Mesothelial cell of epicardium (in vitro differentiated cells): ENCODE measurements at regions not wholly inside any gene's neighbourhood (a gene's known extent, or its start where the extent isn't known, plus 50 kb on each side); places are given as distances from the start of the nearest gene placed in this dataset.
A peak's percentile ranks its signal among the peaks of the same experiment; 100 is the strongest.

ENCODE experiments used
- DNase-seq, 2 experiments: peaks; one replicate each; pipeline ENCODE4 v3.0.0; 2021; ENCODE audit warnings: low spot score in 2 of 2; ENCODE audit not compliant: unreplicated experiment in 2 of 2
- H3K27ac Mint-ChIP-seq: 2 replicates; pipeline ENCODE4 v1.8.0; 2021; ENCODE audit warnings: mixed read lengths
- H3K27me3 Mint-ChIP-seq: 2 replicates; pipeline ENCODE4 v1.8.0; 2021; ENCODE audit warnings: low read depth, mixed read lengths
- H3K36me3 Mint-ChIP-seq: 2 replicates; pipeline ENCODE4 v1.8.0; 2021; ENCODE audit warnings: mixed read lengths
- H3K4me1 Mint-ChIP-seq: 2 replicates; pipeline ENCODE4 v1.8.0; 2021; ENCODE audit warnings: mixed read lengths
- H3K4me3 Mint-ChIP-seq: 2 replicates; pipeline ENCODE4 v1.8.0; 2021; ENCODE audit warnings: mild to moderate bottlenecking, moderate library complexity, mixed read lengths
- H3K9me3 Mint-ChIP-seq: 2 replicates; pipeline ENCODE4 v1.8.0; 2021; ENCODE audit warnings: mixed read lengths
- TF ChIP-seq, protein P1 (sequence below): fragments of 200-600 bp; sonication (generic); IDR thresholded peaks from one replicate; pipeline ENCODE4 v1.5.0; 2021; ENCODE audit warnings: antibody characterized with exemption; ENCODE audit not compliant: unreplicated experiment

DNA sequence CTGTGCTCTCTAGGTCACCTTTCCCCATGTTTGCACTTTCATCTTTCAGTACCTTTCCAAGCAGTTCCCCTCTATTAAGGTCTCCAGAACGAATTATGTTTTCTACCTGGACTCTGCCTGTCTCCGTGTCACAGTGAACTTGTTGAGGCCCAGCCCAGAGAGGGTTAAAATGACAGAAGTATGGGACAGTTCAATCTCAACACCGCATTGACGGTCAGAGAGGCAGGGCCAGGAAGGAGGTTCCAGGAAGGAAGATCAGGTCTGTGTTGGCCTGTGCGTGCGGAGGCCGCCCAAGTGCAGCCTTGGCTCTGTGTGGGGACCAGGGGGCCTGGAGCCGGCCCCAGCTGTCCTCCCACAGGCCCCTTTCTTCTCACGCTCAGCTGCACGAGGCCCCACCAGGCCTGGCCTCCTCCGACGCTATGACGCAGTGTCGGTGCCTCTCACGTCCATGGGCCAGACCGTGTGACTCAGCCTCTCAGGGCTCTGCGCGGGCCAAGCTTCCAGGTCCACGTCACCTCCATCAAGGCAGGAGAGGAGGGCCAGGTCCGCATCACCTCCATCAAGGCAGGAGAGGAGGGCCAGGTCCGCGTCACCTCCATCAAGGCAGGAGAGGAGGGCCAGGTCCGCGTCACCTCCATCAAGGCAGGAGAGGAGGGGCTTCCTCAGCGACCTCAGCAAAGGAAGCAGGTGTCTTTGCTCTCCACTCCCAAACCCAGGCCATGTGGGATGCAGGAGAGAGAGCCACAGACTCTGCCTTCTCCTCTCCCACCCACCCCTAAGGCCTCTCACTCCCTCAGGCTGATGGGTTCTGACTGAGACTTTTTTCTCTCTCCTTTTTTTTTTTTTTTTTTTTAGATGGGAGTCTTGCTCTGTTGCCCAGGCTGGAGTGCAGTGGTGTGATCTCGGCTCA is 83.1 kb downstream of the CPN2 start:
- H3K9me3 Mint-ChIP-seq = no peaks in the 10 kb centered on the region
- H3K27me3 Mint-ChIP-seq = no peaks in the 10 kb centered on the region
- peak overlapping the region; percentile 84 for H3K27ac Mint-ChIP-seq
- DNase-seq = peak in 1 of 2 experiments; percentile 29
- H3K4me3 Mint-ChIP-seq = no peak overlapping the region
- H3K36me3 Mint-ChIP-seq = no peaks in the 10 kb centered on the region
- peaks cover 62% of the 10 kb centered on the region for H3K4me1 Mint-ChIP-seq
- TF ChIP-seq, protein P1, sequence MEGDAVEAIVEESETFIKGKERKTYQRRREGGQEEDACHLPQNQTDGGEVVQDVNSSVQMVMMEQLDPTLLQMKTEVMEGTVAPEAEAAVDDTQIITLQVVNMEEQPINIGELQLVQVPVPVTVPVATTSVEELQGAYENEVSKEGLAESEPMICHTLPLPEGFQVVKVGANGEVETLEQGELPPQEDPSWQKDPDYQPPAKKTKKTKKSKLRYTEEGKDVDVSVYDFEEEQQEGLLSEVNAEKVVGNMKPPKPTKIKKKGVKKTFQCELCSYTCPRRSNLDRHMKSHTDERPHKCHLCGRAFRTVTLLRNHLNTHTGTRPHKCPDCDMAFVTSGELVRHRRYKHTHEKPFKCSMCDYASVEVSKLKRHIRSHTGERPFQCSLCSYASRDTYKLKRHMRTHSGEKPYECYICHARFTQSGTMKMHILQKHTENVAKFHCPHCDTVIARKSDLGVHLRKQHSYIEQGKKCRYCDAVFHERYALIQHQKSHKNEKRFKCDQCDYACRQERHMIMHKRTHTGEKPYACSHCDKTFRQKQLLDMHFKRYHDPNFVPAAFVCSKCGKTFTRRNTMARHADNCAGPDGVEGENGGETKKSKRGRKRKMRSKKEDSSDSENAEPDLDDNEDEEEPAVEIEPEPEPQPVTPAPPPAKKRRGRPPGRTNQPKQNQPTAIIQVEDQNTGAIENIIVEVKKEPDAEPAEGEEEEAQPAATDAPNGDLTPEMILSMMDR = no peak

DNA sequence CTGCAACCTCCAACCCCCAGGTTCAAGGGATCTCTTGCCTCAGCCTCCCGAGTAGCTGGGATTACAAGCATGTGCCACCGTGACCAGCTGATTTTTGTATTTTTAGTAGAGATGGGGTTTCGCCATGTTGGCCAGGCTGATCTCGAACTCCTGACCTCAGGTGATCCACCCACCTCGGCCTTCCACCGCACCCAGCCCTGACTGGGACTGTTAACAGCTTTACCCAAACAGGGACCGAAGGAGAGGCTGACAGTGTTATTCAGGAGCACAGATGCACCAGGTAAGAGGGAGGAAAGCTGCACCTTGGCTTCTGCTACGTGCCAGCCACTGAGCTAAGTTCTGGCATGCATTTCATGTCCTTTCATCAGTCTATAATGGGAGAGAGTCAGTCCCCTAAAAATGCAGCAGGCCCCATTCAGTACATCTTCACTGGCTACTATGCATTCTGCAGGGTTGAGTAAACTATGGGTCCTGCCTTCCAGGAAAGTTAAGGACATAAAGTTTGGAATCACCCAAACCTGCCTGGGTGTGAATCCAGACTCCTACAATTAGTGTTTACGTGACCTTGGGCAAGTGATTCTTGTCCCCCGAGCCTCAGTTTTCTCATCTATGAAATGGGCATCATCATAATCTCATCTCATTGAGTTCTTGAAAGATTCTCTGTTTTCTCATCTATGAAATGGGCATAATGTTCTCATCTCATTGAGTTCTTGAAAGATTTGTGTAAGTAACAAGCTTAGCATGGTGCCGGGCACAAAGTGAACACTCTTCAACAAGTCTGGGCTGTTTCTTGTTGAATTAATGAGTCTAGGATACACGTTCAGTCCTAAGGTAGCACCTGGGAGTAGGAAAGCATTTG is 82.2 kb downstream of the CPN2 start:
- Mint-ChIP-seq H3K36me3 (no peaks in the 10 kb centered on the region), H3K4me3 (no peak overlapping the region), H3K27me3 (no peaks in the 10 kb centered on the region), H3K27ac (peak overlapping the region; percentile 50), H3K4me1 (peaks cover 61% of the 10 kb centered on the region), H3K9me3 (no peaks in the 10 kb centered on the region)
- DNase-seq = peak in 1 of 2 experiments; percentile 32
- TF ChIP-seq, protein P1 = no peak

- TF ChIP-seq, protein P1 = no peak
- no peaks in the 10 kb centered on the region for H3K9me3 Mint-ChIP-seq
- no peak overlapping the region for H3K4me3 Mint-ChIP-seq
- no peaks in the 10 kb centered on the region for H3K36me3 Mint-ChIP-seq
- H3K27me3 Mint-ChIP-seq = no peaks in the 10 kb centered on the region
- peak; percentile 28 to 37 for DNase-seq
- H3K4me1 Mint-ChIP-seq = peaks cover 63% of the 10 kb centered on the region
- H3K27ac Mint-ChIP-seq = peak overlapping the region; percentile 50
Measured at GRCh38 chr3:194269610-194270145, 81.5 kb downstream of the CPN2 start.

GRCh38 chr3:194270627-194271459 is 80.3 kb downstream of the CPN2 start:
- peak in 1 of 2 experiments; percentile 15 for DNase-seq
- TF ChIP-seq, protein P1 = no peak
- H3K4me3 Mint-ChIP-seq = no peak overlapping the region
- H3K36me3 Mint-ChIP-seq = no peaks in the 10 kb centered on the region
- peaks cover 66% of the 10 kb centered on the region for H3K4me1 Mint-ChIP-seq
- no peaks in the 10 kb centered on the region for H3K9me3 Mint-ChIP-seq
- peak overlapping the region; percentile 84 for H3K27ac Mint-ChIP-seq
- no peaks in the 10 kb centered on the region for H3K27me3 Mint-ChIP-seq

- Mint-ChIP-seq H3K4me3 (no peak overlapping the region), H3K27me3 (no peaks in the 10 kb centered on the region), H3K36me3 (no peaks in the 10 kb centered on the region), H3K27ac (no peak overlapping the region), H3K9me3 (no peaks in the 10 kb centered on the region), H3K4me1 (peaks cover 65% of the 10 kb centered on the region)
- DNase-seq = peak in 1 of 2 experiments; percentile 10
- TF ChIP-seq, protein P1 = no peak
Measured at GRCh38 chr3:194271460-194272035, 79.6 kb downstream of the CPN2 start.
